SKM-1 treated with dmso at 0.1 percent for 144 hours (cell line): ENCODE measurements at regions not wholly inside any gene's neighbourhood (a gene's known extent, or its start where the extent isn't known, plus 50 kb on each side); places are given as distances from the start of the nearest gene placed in this dataset.
"Not testable (repeated sequence)": the region's sequence is repeated elsewhere in the genome, so short reads cannot be mapped to it uniquely, and the experiment has no call there.

Experiments used
- DNase-seq: peaks from one replicate; lab custom pipeline; 2025; ENCODE audit not compliant: unreplicated experiment; lab: John Stamatoyannopoulos, UW

DNA sequence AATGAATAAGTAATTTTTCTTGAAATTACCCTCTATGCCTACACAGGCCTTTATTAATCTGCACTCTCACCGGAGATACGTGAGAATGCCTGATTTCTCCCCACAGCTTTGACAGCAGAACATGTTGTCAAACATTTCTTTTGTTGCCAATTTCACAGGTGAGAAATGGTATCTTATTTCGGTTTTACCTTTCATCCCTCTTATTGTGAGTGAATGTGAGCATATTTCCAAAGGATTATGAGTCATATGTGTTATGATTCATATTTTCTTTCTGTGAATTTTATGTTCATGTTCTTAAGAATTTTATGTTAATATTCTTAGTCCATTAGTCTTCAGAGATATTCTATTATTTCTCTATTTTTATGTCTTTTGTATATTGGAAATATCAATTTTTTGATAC is 965.1 kb downstream of the CCSER2 start:
- DNase-seq: no peak

GRCh38 chr10:85311613-85312337 is 983.4 kb downstream of the CCSER2 start:
- DNase-seq: no peak

GRCh38 chr10:85315657-85316056 is 987.3 kb downstream of the CCSER2 start:
- DNase-seq: no peak

DNA sequence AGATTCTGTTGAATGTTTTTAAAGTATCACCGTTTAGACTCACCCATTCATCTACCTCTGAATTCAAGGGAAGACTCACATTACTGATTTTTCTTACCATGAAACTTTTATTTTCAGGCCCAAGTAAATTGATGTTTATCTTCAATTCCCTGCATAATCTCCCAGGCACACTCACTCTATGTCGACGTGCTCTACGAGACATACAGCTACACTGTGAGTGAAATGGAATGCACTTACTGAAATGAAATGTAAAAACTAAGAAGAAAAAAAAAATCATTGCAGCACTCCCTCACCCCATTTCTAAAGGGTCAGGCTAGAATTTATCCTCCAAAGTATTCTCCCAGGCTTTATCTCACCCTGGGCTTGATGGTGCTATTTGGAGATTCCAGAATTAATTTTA is 987.9 kb downstream of the CCSER2 start:
- DNase-seq: no peak

- peak; percentile 13 for DNase-seq
These were observed 989.4 kb downstream of the CCSER2 start for GRCh38 chr10:85317827-85318226.

GRCh38 chr10:85318809-85319807 is 990.7 kb downstream of the CCSER2 start:
- DNase-seq: no peak

GRCh38 chr10:85319826-85320225 is 991.4 kb downstream of the CCSER2 start:
- DNase-seq: no peak

- DNase-seq: no peak
These were observed 1005.2 kb downstream of the CCSER2 start for GRCh38 chr10:85333594-85333993.

GRCh38 chr10:85362401-85362800 is 1004.2 kb downstream of the GRID1 start:
- DNase-seq: no peak

- no peak for DNase-seq
These were observed 989.4 kb downstream of the GRID1 start for GRCh38 chr10:85377029-85377806.

GRCh38 chr10:85379338-85379737 is 987.3 kb downstream of the GRID1 start:
- no peak for DNase-seq

DNA sequence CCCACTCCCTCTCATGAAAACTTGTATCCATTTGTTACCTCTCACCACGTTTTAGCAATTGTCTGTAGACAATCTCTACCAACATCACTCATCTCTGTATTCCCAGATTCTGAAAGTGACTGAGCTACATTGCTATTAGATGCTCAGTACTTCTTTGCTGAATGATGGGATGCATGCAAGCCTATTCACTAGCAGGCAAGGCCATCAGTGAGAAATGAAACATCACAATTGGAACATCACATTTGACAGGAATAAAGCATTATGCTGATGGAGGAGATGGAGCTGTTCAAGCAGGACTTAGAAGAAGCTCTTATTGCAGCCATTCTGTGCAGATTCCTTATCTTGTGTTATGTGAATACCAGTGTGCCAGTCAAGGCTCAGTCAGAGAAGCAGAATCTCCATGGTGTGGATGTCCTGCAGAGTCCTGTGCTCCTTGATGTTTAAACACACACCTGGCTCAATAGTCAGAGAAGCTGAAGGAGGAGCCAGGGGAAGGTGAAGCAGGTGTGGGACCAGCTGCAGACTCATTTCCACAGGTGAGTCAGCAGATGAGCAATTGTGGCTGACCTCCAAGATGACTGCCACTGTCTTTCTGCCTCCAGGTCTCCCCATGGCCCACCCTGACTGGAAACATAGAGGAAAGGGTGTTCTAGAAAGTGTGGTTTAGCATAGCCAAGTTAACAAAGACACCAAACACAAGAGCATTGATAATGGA is 965.5 kb downstream of the GRID1 start:
- no peak for DNase-seq

DNA sequence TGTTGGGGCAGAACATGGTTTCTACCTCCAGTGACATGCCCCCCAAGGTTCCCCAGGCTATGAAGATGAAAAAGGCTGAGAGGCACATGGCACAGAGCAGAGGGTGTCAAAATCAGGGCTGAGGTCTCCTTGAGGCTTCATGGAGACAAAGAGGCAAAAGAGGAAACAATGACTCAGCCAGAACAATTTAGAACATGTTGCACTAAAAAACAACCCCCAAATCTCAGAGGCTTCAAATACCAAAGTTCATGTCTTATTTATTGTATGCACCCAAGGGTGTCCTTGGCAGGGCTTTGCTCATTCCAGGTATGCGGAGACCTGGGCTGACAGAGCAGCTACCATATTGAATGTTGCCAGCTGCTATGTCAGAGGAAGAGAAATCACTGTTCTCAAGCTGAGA is 964.1 kb downstream of the GRID1 start:
- no peak for DNase-seq

DNA sequence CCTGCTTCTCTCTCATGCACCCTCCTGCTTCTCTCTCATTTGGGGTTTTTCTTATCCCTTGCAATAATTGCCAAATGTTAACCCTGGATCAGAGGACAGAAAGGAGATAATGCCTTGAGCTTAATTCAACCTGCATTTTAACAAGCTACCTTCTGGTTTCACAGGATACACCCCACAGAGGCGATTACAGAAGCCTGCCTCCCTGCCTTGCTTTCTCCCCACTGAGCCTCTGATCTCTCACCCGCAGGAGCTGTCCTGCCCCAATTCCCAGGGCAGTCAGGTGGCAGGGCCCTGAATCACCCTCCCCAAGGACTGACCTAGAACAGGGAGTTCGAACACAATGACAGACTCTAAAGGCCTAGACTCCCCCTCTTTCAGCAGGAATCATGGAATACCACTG is 959.5 kb downstream of the GRID1 start:
- DNase-seq: no peak

DNA sequence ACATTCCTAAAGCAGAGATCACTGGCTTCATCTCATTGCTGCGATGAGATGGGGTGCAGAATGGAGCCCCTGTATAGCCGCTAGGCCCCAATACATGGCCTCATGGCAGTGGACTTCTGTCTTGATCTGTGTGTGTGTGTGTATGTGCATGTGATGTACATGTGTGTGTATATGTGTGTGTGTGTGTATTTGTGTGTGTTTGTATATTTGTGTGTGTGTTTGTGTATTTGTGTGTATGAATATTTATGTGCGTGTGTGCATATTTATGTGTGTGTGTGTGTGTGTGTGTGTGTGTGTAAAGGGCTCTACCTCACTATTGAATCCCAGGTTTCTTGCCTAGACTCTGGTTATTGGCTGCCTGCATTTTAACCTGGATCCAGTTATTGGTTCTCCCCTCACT is 958.2 kb downstream of the GRID1 start:
- DNase-seq: no peak

DNA sequence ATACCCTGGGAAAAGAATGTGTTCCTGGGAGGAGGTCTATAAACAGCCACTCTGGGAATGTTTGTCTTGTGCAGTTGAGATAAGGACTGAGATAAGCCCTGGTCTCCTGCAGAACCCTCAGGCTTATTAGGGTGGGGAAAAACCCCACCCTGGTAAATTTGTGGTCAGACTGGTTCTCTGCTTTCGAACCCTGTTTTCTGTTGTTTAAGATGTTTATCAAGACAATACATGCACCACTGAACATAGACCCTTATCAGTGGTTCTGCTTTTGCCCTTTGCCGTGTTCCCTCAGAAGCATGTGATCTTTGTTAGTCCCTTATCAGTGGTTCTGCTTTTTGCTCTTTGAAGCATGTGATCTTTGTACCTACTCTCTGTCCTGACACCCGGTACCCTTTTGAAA is 956.0 kb downstream of the GRID1 start:
- DNase-seq: not testable (repeated sequence)

DNA sequence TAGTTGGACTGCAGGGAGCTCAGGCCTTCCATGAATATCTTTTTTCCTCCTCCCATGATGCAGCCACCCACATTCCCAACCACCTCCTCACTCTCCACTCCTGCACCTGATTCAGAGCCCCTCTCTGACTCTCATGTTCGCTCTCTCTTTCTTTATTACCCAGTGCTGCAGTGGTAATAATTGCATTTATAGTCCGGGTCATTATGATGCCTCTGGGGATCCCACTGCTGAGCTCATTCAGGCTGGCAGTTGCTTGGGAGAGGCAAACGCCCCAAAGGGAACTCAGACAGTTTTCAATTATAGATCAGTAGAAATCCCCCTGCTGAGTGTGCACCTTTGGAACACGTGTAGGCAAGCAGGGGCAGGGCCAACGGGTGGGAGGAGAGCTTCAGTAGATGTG is 953.0 kb downstream of the GRID1 start:
- no peak for DNase-seq

- no peak for DNase-seq
These were observed 945.9 kb downstream of the GRID1 start for GRCh38 chr10:85420501-85421191.

- no peak for DNase-seq
These were observed 945.2 kb downstream of the GRID1 start for GRCh38 chr10:85421421-85421820.

- no peak for DNase-seq
These were observed 937.5 kb downstream of the GRID1 start for GRCh38 chr10:85429126-85429525.
